HCT116 (cell line): ENCODE measurements at regions not wholly inside any gene's neighbourhood (a gene's known extent, or its start where the extent isn't known, plus 50 kb on each side); places are given as distances from the start of the nearest gene placed in this dataset.

Experiments
- ATAC-seq: fragments of 200-7000 bp; cut with Tn5 transposase; 2 replicates; pipeline ENCODE4 v1.9.1; 2020; ENCODE audit warnings: mild to moderate bottlenecking, moderate library complexity
- BruUV-seq: library from RNA; stranded (reverse); fragments of 400-500 nt; replicated peaks from 2 replicates; lab custom pipeline; 2021; lab: Mats Ljungman, UMichigan
- CTCF ChIA-PET: fragments of 300-600 bp; sonication (Branson Sonifier 250); formaldehyde crosslinking; loops from one replicate; lab custom pipeline; 2021; ENCODE audit warnings: antibody characterized with exemption; lab: Charles Lee
- POLR2A ChIA-PET: fragments of 300-600, 350-600 bp; sonication (Branson Sonifier 250); formaldehyde crosslinking; loops from one replicate; lab custom pipeline; 2021; ENCODE audit warnings: antibody characterized with exemption; lab: Charles Lee
- RAD21 ChIA-PET, 2 experiments: fragments of 300-600 bp; sonication (Branson Sonifier 250); formaldehyde crosslinking; loops; one replicate each; lab custom pipeline; 2023; ENCODE audit warnings: low total read pairs in 2 of 2; ENCODE audit not compliant: uncharacterized antibody in 2 of 2, unreplicated experiment in 2 of 2, low non-redundant PET in 1 of 2; lab: Charles Lee
- DNase-seq: peaks from one replicate; pipeline ENCODE4 v3.0.0-alpha.2; 2010; ENCODE audit warnings: low read depth, low spot score
- H2AFZ ChIP-seq: fragments of 200-600 bp; shearing (Covaris generic), sonication (generic); 2 replicates; pipeline ENCODE4 v1.6.1; 2017; ENCODE audit warnings: low read depth, mixed run types, mixed read lengths, antibody characterized with exemption, low read length; ENCODE audit not compliant: poor library complexity, severe bottlenecking
- H3K27ac ChIP-seq: 2 replicates; pipeline ENCODE4 v1.5.1; 2012; ENCODE audit warnings: low read depth, low read length
- H3K27me3 ChIP-seq: fragments of 200-600 bp; sonication (generic); 2 replicates; pipeline ENCODE4 v1.6.1; 2016; ENCODE audit warnings: mixed run types, low read length, mixed read lengths; ENCODE audit not compliant: insufficient read depth
- H3K36me3 ChIP-seq, 2 experiments: fragments of 200-500 bp in 1 of 2; fragments of 200-600 bp in 1 of 2; sonication (Bioruptor generic) in 1 of 2; sonication (generic) in 1 of 2; 2 replicates each; pipeline versions ENCODE4 v1.5.1 to v1.6.1; 2014 to 2016; ENCODE audit warnings: low read length in 2 of 2, inconsistent platforms in 1 of 2, mixed read lengths in 1 of 2, mixed run types in 1 of 2; ENCODE audit not compliant: insufficient read depth in 2 of 2, control insufficient read depth in 1 of 2
- H3K4me1 ChIP-seq, 2 experiments: fragments of 200-600 bp in 1 of 2; sonication (generic) in 1 of 2; 2 replicates each; pipeline versions ENCODE4 v1.5.1 to v1.6.1; 2012 to 2017; ENCODE audit warnings: low read length in 2 of 2, inconsistent platforms in 1 of 2, mild to moderate bottlenecking in 1 of 2, mixed read lengths in 1 of 2, mixed run types in 1 of 2, moderate library complexity in 1 of 2; ENCODE audit not compliant: insufficient read depth in 2 of 2, control insufficient read depth in 1 of 2
- H3K4me2 ChIP-seq: fragments of 200-600 bp; sonication (generic); 2 replicates; pipeline ENCODE4 v1.6.1; 2017; ENCODE audit warnings: mixed run types, low read length, mixed read lengths
- H3K4me3 ChIP-seq, 2 experiments: fragments of 200-600 bp in 1 of 2; sonication (generic) in 1 of 2; replicated peaks in 1 of 2; 2 replicates each; pipeline ENCODE4 v1.5.1; 2011 to 2016; ENCODE audit warnings: low read length in 2 of 2, control low read depth in 1 of 2, low read depth in 1 of 2, mild to moderate bottlenecking in 1 of 2, mixed read lengths in 1 of 2, mixed run types in 1 of 2
- H3K79me2 ChIP-seq: fragments of 200-600 bp; sonication (generic); 2 replicates; pipeline ENCODE4 v1.6.1; 2017; ENCODE audit warnings: mild to moderate bottlenecking, mixed run types, low read length, moderate library complexity, mixed read lengths; ENCODE audit not compliant: insufficient read depth
- H3K9ac ChIP-seq: fragments of 200-600 bp; sonication (generic); 2 replicates; pipeline ENCODE4 v1.6.1; 2016; ENCODE audit warnings: low read length, mixed read lengths
- H3K9me2 ChIP-seq: fragments of 200-600 bp; sonication (generic), shearing (Covaris generic); 2 replicates; pipeline ENCODE4 v1.6.1; 2017; ENCODE audit warnings: mixed run types, mild to moderate bottlenecking, moderate library complexity; ENCODE audit not compliant: insufficient read depth
- H3K9me3 ChIP-seq, 2 experiments: fragments of 200-500 bp in 1 of 2; fragments of 200-600 bp in 1 of 2; sonication (Bioruptor generic) in 1 of 2; sonication (generic) in 1 of 2; 2 replicates each; pipeline ENCODE4 v1.6.1; 2014 to 2017; ENCODE audit warnings: low read length in 2 of 2, mixed read lengths in 2 of 2, inconsistent platforms in 1 of 2, low read depth in 1 of 2, mild to moderate bottlenecking in 1 of 2, mixed run types in 1 of 2, moderate library complexity in 1 of 2; ENCODE audit not compliant: control insufficient read depth in 1 of 2, insufficient read depth in 1 of 2
- H4K20me1 ChIP-seq: fragments of 200-600 bp; sonication (generic), shearing (Covaris generic); 2 replicates; pipeline ENCODE4 v1.6.1; 2017; ENCODE audit warnings: mixed run types, mild to moderate bottlenecking, moderate library complexity; ENCODE audit not compliant: insufficient read depth
- ATF3 ChIP-seq: IDR thresholded peaks from 2 replicates; pipeline ENCODE4 v1.6.1; 2012
- CBX3 ChIP-seq: IDR thresholded peaks from 2 replicates; pipeline ENCODE4 v1.6.1; 2012; ENCODE audit warnings: low read depth
- CEBPB ChIP-seq: IDR thresholded peaks from 2 replicates; pipeline ENCODE4 v1.6.1; 2012; ENCODE audit warnings: low read depth
- EZH2phosphoT487 ChIP-seq: fragments of 200-600 bp; IDR thresholded peaks from 2 replicates; pipeline ENCODE4 v1.6.1; 2018; ENCODE audit warnings: antibody characterized with exemption, borderline replicate concordance
- FOSL1 ChIP-seq: IDR thresholded peaks from 2 replicates; pipeline ENCODE4 v1.6.1; 2012; ENCODE audit warnings: low read depth
- JUND ChIP-seq: IDR thresholded peaks from 2 replicates; pipeline ENCODE4 v1.6.1; 2012
- POLR2A ChIP-seq: IDR thresholded peaks from 2 replicates; pipeline ENCODE4 v1.7.0; 2011; ENCODE audit warnings: borderline replicate concordance; ENCODE audit not compliant: insufficient read depth, insufficient read length; ENCODE audit errors: extremely low read depth
- POLR2AphosphoS5 ChIP-seq: IDR thresholded peaks from 2 replicates; pipeline ENCODE4 v1.6.1; 2011; ENCODE audit warnings: mild to moderate bottlenecking, low read depth, low read length, moderate library complexity
- SIN3A ChIP-seq: IDR thresholded peaks from 2 replicates; pipeline ENCODE4 v1.6.1; 2012; ENCODE audit warnings: low read depth
- SP1 ChIP-seq: IDR thresholded peaks from 2 replicates; pipeline ENCODE4 v1.6.1; 2012; ENCODE audit warnings: low read depth
- TCF7L2 ChIP-seq: IDR thresholded peaks from 2 replicates; pipeline ENCODE4 v1.7.0; 2011; ENCODE audit warnings: borderline replicate concordance, inconsistent platforms; ENCODE audit not compliant: insufficient read depth, insufficient read length; ENCODE audit errors: extremely low read depth
- ZBTB33 ChIP-seq: IDR thresholded peaks from 2 replicates; pipeline ENCODE4 v1.6.1; 2011; ENCODE audit warnings: mild to moderate bottlenecking, low read length, moderate library complexity; ENCODE audit not compliant: insufficient replicate concordance; ENCODE audit errors: extremely low read depth
- intact Hi-C: fragments of 100-400 bp; cut with micrococcal nuclease; formaldehyde crosslinking; loops from 2 replicates; pipeline ENCODE4 v1.10.0; 2022

- ATAC-seq: no peak
- DNase-seq: no peak
- H3K79me2 ChIP-seq: no peaks in the 10 kb centered on the region
- H3K9me2 ChIP-seq: no peaks in the 10 kb centered on the region
- H3K4me3 ChIP-seq: no peak overlapping the region
- no peaks in the 10 kb centered on the region for H3K27me3 ChIP-seq
- H2AFZ ChIP-seq: no peak overlapping the region
- H3K4me1 ChIP-seq: no peaks in the 10 kb centered on the region
- no TSS peak for BruUV-seq
- CTCF ChIA-PET: no interaction called here
- TF ChIP-seq SIN3A (no peak), SP1 (no peak), POLR2AphosphoS5 (no peak), ZBTB33 (no peak), JUND (no peak)
- intact Hi-C loops: no loop called here
- no peak overlapping the region for H3K27ac ChIP-seq
- RAD21 ChIA-PET: no interaction called here
- H4K20me1 ChIP-seq: no peaks in the 10 kb centered on the region
- H3K4me2 ChIP-seq: no peak overlapping the region
- H3K36me3 ChIP-seq: no peaks in the 10 kb centered on the region
- POLR2A ChIA-PET: no interaction called here
- H3K9me3 ChIP-seq: peaks cover 0 to 32% of the 10 kb centered on the region in 2 experiments; a peak in 2 of 4 replicates
- H3K9ac ChIP-seq: no peak overlapping the region
Measured at GRCh38 chr1:239723776-239724367, 337.5 kb downstream of the CHRM3 start.

GRCh38 chr1:239725371-239725770 is 339.0 kb downstream of the CHRM3 start:
- no peaks in the 10 kb centered on the region for H3K4me1 ChIP-seq
- BruUV-seq: no TSS peak
- intact Hi-C loops: no loop called here
- DNase-seq (no peak), ATAC-seq (no peak)
- ChIA-PET POLR2A (no interaction called here), CTCF (no interaction called here), RAD21 (no interaction called here)
- H3K4me3 ChIP-seq: no peak overlapping the region
- no peak overlapping the region for H3K27ac ChIP-seq
- TF ChIP-seq SIN3A (no peak), FOSL1 (no peak), EZH2phosphoT487 (no peak), POLR2A (no peak), CBX3 (no peak), TCF7L2 (no peak), POLR2AphosphoS5 (no peak), ATF3 (no peak), ZBTB33 (no peak), CEBPB (no peak)
- no peaks in the 10 kb centered on the region for H3K9me2 ChIP-seq
- no peak overlapping the region for H3K4me2 ChIP-seq
- peaks cover 0 to 33% of the 10 kb centered on the region in 2 experiments; a peak in 2 of 4 replicates for H3K9me3 ChIP-seq
- H2AFZ ChIP-seq: no peak overlapping the region
- H4K20me1 ChIP-seq: no peaks in the 10 kb centered on the region
- H3K9ac ChIP-seq: no peak overlapping the region
- H3K36me3 ChIP-seq: no peaks in the 10 kb centered on the region
- no peaks in the 10 kb centered on the region for H3K79me2 ChIP-seq
- H3K27me3 ChIP-seq: no peaks in the 10 kb centered on the region
